ENCODE measurements at regions not wholly inside any gene's neighbourhood (a gene's known extent, or its start where the extent isn't known, plus 50 kb on each side); places are given as distances from the start of the nearest gene placed in this dataset.

DNA sequence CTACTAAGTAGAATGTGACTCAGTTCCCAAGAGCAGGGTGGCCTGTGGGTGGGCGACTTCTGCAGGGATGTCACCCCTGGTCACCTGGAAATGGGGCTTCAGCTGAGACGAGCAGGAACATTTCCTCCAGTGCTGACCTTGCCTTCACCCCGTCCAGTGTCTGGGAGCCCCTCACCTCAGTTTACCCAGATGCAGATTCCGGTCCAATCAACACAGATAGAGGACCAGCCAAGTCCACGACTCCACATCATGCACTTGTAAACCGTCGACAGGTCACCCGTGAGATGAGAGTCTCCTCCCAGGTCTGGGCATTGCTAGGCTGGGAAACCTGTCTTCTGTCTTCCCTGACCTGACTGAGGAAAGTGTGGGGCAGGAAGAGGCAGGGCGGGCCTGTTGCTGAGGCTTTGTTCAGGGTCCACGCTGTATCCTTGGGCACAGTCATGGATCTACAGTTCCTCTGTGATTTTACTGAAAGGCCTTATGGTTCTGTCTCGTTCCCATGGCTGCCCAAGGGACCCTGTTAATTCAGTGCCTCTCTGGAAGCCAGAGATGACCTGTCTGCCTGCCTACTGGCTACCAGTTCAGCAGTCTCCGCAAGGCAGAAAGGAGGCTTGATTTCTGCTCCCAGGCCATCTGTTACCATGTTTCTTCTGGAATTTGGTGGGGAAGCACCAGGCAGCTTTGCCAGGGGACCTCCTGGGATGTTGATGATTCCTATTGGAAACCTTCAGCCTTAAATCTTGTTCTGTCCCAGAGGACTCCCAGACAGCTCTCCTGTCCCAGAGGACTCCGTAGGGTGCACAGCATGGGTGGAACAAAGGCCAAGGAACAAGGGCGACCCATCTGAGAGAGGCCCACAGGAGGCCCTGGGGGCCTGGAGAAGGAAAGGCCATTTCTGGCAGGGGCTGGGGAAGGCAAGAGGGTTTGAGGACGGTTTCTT, 288.5 kb upstream of the RTL1 start:
- no peak for DNase-seq (ENCODE audit: low read depth in 2 of 2)

DNA sequence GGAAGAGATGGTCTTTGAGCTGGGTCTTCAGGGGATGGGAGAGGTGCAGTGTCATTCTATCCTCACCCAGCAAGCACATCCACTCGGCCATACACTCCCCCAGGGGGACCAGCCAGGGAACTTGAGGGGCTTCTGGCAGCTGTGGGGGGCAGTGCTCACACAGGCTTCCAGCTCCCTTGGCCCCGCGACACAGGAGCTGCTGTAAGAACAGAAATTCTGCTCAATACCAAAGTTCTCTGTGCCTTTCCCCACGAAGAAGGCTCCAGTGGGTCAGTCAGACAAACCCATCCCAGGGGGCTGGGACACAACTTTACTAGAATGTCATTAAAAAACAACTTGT, 289.1 kb upstream of the RTL1 start:
- no peak for DNase-seq (ENCODE audit: low read depth in 2 of 2)

- DNase-seq (ENCODE audit: low read depth in 2 of 2): no peak
These were observed 289.8 kb upstream of the RTL1 start for GRCh38 chr14:101193106-101193844.

DNA sequence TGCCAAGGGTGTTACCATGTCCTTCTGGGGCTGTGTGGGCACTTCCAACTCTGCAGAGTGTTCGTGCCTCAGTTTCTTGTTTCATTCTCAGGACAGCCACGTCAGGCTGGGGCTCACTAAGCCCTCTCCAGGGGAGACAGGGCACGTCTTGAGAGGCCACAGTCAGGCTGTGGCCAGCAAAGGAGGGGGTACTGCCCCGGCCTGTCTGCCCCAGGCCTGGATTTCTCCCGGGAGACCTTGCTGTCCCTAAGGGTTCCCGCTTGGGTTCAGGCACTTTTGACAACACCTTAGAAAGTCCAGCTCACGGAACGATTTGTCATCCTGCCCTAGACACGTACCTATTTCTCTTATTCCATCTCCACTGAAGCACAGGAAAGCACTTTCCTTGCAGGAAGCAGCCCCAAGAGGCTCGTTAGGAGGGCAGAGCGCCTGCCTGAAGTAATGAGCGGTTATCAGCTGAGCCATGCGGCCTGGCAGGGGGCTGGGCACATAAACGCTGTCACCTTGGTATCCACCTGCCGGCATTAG, 290.4 kb upstream of the RTL1 start:
- no peak for DNase-seq (ENCODE audit: low read depth in 2 of 2)

GRCh38 chr14:101194373-101195308, 291.1 kb upstream of the RTL1 start:
- DNase-seq (ENCODE audit: low read depth in 2 of 2): no peak

GRCh38 chr14:101195309-101195901, 291.9 kb upstream of the RTL1 start:
- no peak for DNase-seq (ENCODE audit: low read depth in 2 of 2)

GRCh38 chr14:101196051-101196712, 292.7 kb upstream of the RTL1 start:
- DNase-seq (ENCODE audit: low read depth in 2 of 2): no peak

DNA sequence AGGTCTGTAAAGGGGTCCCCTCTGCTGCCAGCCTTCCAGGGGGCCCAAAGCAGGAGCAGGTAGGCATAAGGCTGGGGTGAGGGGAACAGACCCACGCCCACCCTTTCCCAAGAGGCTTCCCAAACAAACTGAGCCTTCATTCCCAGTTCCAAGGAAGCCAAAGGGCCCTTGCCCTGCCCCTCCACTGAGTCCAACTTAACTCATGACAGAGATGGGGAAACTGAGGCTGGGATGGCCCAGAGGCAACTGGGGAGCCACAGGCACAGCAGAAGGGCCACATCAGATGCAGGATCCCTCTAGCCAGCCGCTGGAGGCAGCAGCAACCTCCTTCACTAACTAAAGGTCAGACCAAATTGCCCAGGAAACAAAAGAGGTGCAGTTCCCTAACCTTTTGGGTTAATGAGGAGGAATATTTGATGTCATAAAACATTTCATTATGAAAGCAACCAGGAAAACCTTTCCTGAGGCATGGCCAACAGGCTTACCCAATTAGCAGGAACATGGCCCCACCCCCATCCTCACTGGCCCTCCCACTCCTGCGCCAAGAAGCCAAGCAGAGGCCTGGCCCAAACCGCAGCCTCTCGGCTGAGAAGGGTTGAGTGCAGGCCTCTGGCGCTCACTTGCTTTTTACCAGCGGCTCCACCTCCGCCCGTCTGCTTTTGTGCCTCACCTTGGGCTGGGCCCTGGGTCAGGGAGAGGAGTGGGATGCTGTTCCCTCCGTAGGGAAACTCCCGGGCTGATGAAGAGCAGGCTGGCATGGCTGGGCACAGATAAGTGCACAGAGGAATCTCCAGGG, 293.5 kb upstream of the RTL1 start:
- no peak for DNase-seq (ENCODE audit: low read depth in 2 of 2)

DNA sequence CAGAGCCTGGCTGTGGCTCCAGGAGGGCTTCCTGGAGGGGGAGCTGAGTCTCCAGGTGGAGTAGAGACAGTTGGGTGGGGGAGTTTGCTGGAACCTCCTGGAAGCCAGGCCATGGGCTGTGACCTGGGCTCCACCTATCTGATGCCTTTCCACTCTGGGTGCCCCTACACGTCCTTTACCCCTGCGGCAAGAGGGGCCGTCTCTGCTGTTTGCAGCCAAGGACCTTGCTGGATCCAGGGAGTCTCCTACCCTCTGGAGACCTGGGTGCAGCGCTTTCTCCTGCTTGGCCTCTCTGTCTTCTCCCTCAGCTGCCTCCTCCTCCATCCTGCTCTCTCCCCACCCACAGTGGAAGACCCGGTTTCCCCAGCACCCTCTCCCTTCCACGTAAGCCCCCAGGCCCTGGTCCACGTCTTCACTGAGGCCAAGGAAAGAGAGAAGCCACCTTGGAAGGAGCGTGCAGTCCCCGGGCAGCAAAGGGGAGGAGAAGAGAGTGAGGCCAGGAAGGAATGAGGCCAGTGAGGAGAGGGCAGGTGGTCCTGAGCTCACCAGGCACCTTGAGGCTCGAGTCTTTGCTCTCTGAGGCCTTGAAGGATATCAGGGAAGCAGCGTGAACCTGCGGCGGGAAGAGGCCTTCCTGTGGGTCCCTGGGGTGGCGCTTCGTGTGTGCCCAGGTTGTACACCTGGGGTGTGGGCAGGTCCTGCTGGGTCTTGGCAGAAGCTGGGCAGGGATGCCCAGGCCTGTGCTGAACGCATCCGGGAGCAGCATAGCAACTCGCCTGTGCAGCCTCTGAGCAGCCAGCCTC, 294.3 kb upstream of the RTL1 start:
- DNase-seq (ENCODE audit: low read depth in 2 of 2): no peak

DNA sequence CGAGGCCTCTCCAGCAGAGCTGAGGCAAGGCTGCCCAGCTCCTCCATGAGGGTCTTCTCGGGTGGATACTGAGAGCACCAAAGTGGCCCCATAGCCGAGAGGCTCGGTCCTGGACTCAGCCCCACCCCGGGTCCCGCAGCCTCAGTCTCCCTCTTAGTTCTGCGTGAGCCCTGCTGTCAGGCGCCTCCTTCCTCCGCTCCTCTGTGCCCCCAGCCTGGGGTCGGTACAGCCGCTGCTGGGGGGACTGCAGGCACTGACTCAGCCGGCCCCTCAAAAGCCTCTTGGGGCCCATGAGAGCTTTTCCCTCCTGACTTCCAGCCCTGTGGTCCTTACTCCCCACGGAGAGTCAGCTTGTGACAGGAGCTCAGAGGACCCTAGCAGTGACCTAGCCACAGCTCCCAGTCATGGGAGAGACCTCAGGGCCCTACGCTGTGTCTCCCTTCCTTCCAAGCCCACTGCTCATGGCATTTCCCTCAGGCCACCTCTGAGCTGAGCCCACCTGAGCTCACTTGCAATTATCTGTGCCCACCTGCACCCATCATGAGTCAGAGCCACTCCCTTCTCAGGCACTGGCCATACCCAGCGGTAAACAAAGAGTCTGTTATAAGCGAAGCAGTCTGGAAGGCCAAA, 295.0 kb upstream of the RTL1 start:
- no peak for DNase-seq (ENCODE audit: low read depth in 2 of 2)

DNA sequence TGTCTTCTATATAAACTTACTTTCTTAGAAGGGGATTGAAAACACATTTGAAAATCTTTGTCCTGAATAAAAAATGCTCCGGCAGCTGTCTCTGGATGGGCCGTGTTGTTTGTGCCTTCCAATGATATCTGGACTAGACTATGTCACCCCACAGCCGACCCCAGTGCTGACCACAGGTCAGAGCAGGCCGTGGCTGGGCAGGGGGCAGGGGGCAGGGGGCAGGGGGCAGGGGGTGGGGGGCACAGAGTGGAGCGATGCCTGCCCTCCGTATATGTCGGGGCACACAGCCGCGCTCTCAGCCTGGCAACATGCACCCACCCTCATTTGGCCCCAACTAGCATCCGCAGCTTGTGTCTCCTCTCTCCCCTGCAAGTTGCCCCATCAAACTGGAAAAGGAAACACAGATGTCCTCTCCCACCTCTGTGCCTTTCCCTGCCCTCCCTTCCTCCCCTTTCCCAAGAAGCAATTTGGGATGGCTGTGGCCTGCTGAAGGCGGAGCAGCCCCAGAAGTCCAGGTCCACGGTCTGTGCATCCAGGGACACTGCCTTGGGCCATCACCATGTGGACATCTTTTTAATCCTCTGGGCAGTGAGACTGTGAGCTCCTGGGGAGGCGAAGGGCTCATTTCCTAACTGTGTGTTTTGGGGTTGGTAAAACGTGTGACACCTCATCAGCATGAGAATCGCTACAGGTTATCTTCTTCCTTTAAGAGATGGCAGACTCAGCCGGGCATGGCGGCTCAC, 295.7 kb upstream of the RTL1 start:
- DNase-seq (ENCODE audit: low read depth in 2 of 2): no peak

GRCh38 chr14:101200008-101200649, 296.6 kb upstream of the RTL1 start:
- no peak for DNase-seq (ENCODE audit: low read depth in 2 of 2)

- no peak for DNase-seq (ENCODE audit: low read depth in 2 of 2)
These were observed 297.4 kb upstream of the RTL1 start for GRCh38 chr14:101200650-101201516.

DNA sequence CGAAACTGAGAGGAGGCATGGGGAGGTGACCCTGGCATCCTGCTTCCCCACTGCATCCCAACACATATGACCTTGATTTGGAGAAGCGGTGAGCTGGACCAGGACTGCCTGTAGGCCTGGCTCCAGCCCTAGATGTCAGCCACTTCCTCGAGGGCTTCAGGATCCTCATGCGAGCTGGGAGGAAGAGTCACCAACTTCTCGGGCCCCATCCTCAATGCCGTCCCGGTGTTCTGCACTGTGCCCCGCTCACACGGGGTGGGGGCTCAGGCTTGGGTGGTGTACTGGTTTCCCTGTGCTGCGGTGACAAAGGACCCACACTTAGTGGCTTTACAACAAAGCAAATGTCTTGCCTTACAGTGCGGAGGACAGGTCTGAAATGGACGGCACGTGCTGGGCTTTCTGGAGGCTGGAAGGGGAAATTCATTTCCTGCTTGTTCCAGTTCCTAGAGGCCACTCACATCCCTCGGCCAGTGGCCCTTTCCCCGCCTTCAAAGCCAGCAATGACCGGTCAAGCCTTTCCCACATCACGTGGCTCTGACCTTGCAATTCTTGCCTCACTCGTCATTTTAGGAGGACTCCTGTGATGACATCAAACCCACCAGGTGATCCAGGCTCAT, 298.1 kb upstream of the RTL1 start:
- no peak for DNase-seq (ENCODE audit: low read depth in 2 of 2)

- DNase-seq (ENCODE audit: low read depth in 2 of 2): no peak
These were observed 299.3 kb upstream of the RTL1 start for GRCh38 chr14:101202627-101203404.

All from stimulated activated CD8-positive, alpha-beta memory T cell treated with anti-CD3 and anti-CD28 coated beads, Interleukin-2, amount 100 ng/mL, for 48 hours (primary cell).